ENCODE measurements at regions not wholly inside any gene's neighbourhood (a gene's known extent, or its start where the extent isn't known, plus 50 kb on each side); places are given as distances from the start of the nearest gene placed in this dataset.

DNA sequence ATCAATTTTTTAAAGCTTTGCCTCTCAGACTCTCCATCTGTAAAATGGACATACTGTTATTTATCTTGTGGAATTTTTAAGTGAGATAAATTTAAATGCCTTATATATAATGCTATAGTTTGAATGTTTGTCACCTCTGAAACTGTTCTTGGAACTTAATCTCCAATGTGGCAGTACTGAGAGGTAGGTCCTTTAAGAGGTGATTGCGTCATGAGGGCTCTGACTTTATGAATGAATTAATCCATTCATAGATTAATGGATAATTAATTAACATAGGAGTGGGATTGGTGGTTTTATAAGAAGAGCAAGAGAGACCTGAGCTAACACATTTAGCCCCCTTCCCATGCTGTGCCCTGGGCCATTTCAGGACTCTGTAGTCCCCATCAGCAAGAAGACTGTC is 326.3 kb upstream of the TSHZ2 start:
- no peak for DNase-seq (ENCODE audit: low read depth in 2 of 2)

GRCh38 chr20:52643034-52643433 is 329.1 kb upstream of the TSHZ2 start:
- DNase-seq (ENCODE audit: low read depth in 2 of 2): no peak

DNA sequence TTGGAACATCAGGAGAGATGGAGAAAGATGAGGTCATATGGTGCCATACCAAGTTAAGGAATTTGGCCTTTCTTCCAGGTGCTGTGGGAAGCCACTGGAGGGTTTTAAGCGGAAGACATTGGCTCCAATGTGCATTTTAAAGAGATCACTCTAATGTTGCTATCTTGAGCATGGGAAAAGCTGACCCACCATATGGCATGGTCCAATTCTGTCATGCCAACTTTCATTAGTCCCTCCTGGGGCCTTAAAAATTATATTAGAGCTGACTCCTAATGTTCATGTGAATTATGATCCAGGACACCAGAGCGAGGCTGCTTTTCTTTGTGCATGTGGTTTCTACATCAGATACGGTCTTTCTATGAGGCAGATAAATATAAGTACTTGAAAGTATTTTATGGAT is 335.0 kb upstream of the TSHZ2 start:
- no peak for DNase-seq (ENCODE audit: low read depth in 2 of 2)

DNA sequence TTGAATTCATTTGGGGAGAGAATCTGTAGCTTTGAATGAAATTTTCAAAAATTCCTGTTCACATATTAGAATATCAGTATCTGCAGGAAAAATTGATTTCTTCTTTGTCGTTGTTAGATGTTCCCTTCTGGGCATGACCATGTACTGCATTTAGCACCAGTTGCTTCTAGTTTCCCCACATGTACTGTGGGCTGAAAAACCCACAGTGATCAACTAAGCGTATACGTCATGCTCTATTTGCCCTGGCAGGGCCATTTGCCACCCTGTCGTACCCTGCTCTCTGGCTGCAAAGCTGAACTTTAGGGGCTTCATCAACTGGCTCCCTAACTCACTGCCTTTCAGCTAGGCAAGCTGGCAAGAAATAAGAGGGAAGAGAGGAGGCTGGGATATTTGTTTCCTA is 340.7 kb upstream of the TSHZ2 start:
- DNase-seq (ENCODE audit: low read depth in 2 of 2): no peak

GRCh38 chr20:52630138-52630537 is 342.0 kb upstream of the TSHZ2 start:
- no peak for DNase-seq (ENCODE audit: low read depth in 2 of 2)

DNA sequence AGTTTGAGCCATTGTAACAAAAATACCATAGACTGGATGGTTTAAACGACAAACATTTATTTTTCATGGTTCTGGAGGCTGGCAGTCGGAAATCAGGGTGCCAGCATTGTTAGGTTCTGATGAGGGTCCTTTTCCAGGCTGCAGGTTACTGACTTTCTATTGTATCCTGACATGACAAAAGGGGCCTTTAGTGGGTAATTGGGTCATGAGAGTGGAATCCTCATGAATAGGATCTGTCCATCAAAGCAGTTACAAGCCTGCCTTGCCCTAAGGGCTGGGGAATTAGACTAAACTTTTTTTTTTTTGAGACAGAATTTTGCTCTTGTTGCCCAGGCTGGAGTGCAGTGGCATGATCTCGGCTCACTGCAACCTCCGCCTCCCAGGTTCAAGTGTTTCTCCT is 347.9 kb upstream of the TSHZ2 start:
- DNase-seq (ENCODE audit: low read depth in 2 of 2): no peak

- no peak for DNase-seq (ENCODE audit: low read depth in 2 of 2)
These were observed 350.1 kb upstream of the TSHZ2 start for GRCh38 chr20:52622081-52622480.

DNA sequence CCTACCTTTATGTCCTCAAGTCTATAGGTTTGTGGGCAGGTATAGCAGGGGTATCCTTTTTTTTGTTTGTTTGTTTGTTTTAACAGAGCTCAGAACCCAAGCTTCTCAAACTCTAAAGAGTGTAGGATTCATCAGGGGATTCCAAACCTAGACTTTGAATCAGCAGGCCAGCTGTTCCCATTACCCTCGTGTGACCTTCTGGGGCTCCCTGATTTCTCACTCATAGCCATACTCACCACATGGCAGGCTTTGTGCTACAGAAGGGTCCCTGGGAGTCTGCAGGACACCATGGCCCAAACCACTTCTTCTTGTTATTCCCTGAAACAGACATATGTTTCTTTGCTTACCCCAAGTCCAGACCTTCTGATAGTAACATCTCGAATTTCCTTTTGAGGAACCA is 350.8 kb upstream of the TSHZ2 start:
- no peak for DNase-seq (ENCODE audit: low read depth in 2 of 2)

GRCh38 chr20:52619671-52620070 is 352.5 kb upstream of the TSHZ2 start:
- no peak for DNase-seq (ENCODE audit: low read depth in 2 of 2)

DNA sequence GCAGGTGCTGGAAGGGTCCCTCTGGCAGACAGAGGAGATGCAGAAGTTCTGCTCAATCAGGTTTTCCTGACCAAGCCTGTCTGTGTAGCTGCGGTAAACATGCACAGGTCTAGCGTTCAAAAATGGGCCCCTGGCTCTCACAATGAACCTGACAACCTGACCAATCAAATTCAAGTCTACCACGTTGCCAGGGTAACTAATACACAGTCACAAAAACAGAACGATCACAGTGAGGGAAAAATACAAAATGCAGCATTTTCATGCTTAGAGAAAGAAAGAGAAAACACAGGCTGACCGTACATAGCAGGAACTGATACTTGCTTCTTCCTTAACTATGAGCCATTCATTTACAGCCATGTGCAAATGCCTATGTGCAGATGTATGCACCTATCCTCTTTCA is 353.1 kb upstream of the TSHZ2 start:
- DNase-seq (ENCODE audit: low read depth in 2 of 2): no peak

DNA sequence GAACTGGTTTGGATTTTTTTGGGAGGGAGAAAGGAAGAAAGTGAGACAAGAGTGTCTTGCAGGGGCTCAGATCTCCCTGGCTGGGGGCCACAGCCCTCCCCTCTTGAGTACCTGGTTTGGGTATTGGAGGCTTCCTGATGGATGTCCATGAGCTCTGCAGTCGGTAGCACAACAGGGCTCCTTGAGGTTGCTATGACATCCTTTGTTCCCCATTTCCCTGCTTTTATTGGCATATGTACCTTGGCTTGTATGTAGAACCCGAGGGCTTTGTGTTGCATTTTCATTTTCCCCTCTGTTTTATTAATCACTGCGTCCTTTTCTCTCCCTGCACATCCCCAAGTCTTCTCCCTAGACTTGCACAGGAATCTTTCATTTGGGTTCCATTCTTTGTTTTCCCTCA is 355.5 kb upstream of the TSHZ2 start:
- no peak for DNase-seq (ENCODE audit: low read depth in 2 of 2)

DNA sequence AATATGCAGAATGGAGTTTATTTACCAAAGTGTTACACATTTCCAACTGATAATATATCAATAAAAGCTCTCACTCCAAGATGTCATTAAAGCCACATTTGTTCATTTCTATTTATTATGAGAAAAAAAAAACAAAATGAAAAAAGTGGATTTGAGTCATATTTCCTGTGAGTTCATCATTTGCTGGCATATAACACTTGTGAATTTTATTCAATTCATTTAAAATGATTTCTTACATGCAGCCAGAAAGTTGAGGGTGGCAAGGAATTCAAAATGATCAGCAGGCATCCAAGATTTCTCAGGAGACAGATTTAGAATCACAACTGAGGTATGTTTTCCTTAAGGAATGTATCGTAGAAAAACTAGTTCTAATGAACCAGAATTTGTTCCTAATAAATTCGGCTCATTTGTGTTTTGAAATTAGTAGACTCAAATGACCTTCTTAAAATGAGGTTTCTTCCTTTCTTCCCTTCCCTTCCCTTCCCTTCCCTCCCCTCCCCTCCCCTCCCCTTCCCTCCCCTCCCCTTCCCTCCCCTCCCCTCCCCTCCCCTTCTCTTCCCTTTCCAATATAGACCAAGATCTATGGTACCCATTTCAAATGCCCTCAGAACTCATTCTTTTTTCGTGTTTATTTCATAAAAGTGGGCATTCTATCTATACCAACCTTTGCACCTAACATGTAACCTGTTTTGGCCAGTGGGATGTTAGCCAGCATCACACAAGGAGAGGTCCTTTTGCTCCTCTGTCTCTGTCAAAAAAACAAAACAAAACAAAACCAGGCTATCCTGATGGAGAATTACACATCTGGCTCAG is 357.9 kb upstream of the TSHZ2 start:
- no peak for DNase-seq (ENCODE audit: low read depth in 2 of 2)

DNA sequence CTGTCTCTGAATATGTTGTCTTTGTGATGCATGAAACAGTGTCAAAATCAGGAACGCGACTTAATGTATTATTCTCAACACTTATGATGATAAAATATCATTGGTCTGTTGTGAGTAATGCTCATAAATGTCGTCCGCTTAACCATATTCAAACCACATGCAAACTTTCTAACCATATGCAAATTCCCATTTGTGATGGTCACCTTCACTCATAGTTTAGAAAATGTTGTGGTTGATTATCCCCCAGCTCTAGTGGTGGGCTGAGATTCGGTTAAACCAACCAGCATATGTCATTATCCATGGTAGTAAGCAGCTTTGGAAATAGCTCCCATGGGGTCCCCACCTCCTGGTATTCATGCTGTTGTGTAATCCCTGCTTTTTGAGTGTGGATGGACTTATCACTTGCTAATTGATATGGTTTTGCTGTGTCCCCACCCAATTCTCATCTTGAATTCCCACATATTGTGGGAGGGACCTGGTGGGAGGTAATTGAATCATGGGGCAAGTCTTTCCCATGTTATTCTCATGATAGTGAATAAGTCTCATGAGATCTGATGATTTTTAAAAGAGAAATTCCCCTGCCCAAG is 360.0 kb upstream of the TSHZ2 start:
- DNase-seq (ENCODE audit: low read depth in 2 of 2): no peak

GRCh38 chr20:52610749-52611148 is 361.4 kb upstream of the TSHZ2 start:
- DNase-seq (ENCODE audit: low read depth in 2 of 2): no peak

DNA sequence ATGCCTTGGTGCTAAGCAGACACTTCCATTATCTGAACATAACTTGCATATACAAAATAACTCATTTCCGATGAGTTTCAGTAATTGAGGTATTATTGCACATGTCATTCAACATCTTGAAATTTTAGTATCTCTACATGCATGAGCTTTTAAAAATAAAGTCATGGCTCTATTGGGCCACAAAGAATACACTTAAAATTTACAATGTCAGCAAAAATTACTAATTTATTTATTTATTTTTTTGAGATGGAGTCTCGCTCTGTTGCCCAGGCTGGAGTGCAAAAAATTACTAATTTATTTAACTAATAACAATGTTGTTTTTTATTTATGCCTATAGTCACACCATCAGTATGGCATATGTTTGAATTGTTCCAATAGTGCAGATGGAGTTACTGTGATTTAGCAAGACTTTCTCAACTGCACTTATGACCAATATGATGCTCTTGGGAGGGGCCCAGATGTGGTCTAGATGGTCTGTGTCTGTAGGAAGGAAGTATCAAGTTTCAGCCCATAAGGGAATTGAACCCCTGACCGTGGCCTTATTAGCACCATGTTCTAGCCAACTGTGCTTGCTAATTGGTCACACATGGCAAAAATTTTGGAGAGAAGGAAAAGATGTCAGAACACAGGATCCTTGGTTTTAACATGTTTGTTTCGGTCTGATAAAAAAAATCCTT is 370.7 kb upstream of the TSHZ2 start:
- DNase-seq (ENCODE audit: low read depth in 2 of 2): no peak

DNA sequence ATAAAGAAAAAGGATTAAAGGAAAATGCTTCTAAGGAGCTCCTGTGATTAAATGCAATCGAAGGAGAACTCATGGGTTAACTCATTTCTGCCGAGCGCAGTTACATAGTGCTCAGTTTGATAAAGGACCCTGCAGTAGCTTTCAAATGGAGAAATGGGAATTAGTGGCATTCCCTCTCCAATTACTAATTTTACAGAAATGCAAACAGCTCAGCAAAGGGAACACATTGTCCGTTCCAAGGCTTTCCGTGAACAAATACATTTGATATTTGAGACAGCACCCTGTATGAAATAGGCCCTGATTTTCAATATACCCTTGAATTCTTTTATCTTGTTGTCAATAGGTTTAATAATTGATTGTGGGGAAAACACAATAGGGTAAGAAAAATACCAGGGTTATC is 375.9 kb upstream of the TSHZ2 start:
- DNase-seq (ENCODE audit: low read depth in 2 of 2): no peak

GRCh38 chr20:52595518-52595917 is 376.6 kb upstream of the TSHZ2 start:
- no peak for DNase-seq (ENCODE audit: low read depth in 2 of 2)

DNA sequence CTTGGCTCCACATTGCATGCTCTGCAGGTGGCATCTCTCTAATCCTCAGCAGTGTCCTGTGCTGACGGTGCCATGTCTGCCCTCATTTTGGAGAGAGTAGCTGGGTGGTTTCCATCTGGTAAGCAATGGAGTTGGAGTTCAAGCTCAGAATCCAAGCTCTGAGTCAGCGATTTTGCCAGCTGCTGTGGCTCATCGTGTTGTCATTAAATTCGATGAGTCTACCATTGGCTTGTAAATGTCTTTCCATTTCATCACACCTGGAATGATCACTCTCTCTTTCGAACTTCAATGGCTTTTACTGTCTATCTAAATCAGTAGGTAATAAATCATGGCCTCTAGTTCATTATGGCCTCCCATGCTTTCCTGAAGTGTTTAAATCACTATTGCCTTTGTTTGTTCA is 378.5 kb upstream of the TSHZ2 start:
- no peak for DNase-seq (ENCODE audit: low read depth in 2 of 2)

- no peak for DNase-seq (ENCODE audit: low read depth in 2 of 2)
These were observed 379.6 kb upstream of the TSHZ2 start for GRCh38 chr20:52592567-52592966.

DNA sequence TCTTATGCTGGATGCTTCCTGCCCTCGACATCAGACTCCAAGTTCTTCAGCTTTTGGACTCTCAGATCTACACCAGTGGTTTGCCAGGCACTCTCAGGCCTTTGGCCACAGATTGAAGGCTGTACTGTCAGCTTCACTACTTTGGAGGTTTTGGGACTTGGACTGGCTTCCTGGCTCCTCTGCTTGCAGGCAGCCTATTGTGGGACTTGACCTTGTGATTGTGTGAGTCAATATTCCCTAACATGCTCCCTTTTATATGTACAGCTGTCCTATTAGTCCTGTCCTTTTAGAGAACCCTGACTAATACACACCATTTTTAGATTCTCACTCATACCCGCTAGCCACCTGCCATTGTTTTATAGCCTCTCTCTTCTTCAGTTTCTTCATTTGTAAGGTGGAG is 382.1 kb upstream of the TSHZ2 start:
- DNase-seq (ENCODE audit: low read depth in 2 of 2): no peak

DNA sequence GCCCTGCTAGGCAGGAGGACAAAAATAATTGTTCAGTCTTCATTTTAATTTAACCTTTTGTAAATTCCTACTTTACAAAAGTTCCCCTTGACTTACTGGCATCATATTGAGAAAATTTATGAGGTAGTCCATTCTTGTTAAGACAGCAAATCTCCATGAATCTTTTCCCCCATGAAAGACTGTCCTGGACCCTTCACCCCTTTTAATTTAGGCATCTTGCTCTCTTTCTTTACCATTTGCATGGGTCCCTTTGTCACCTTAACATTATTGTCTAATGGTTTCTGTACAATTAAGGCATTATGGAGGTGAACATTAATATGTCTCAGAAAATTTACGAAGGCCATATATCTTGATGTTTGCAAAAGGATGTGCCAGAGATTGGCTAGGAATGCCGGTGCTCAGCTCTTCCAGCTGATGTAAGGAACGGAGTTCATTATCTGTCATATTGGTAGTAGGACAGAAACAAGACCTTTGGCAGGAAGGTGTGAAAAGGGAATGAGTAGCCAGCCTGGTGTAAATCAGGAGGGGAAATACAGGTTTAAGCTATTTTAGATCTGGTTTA is 382.8 kb upstream of the TSHZ2 start:
- no peak for DNase-seq (ENCODE audit: low read depth in 2 of 2)

DNA sequence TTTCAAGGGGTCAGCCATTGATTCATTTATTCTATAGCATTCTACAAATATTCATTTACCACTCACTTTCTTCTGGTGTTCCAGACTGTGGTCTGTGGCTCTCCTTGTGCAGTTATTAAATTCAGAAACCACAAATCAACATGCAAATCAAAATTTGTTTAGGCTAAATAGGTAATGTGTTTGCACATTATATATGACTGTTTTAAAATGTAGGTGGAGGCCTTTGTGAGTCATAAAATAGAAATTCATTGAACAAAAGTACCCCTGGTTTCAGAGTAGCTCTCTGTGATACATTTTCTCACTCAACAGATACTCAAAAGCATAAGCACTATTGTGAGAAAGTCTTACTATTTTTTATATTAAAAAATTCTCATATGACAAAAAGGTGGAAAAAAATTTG is 385.5 kb upstream of the TSHZ2 start:
- no peak for DNase-seq (ENCODE audit: low read depth in 2 of 2)

DNA sequence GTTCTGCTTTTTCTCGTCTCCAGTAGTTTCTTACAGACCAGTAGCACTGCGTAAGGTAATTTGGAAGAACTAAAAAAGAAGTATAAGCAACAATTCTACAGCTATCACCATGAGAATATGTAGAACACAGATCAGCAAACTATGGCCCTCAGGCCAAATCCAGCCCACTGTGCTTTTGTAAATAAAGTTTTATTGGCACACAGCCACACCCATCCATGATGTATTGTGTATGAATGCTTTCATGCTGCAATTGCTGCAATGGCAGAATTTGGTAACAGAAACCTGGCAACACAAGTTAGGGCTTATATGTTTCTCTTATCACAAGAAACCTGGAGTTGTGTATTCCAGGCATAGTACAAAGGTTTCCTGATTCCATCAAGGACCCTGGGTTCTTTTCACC is 386.8 kb upstream of the TSHZ2 start:
- no peak for DNase-seq (ENCODE audit: low read depth in 2 of 2)

All from stimulated activated CD8-positive, alpha-beta memory T cell treated with anti-CD3 and anti-CD28 coated beads, Interleukin-15, amount 100 ng/mL, for 48 hours (primary cell).